ENCODE measurements at regions not wholly inside any gene's neighbourhood (a gene's known extent, or its start where the extent isn't known, plus 50 kb on each side); places are given as distances from the start of the nearest gene placed in this dataset.

GRCh38 chr11:109507331-109507730 is 85.3 kb downstream of the C11orf87 start:
- intact Hi-C loops (cut with micrococcal nuclease; ENCODE audit: unreplicated experiment) (no loop called here), in situ Hi-C loops (cut with HindIII; ENCODE audit: low pct_unique_long_range_greater_than_20kb, low sequenced_read_pairs) (no loop called here)
- DNase-seq (ENCODE audit: low read depth, low spot score) (no peak), ATAC-seq (no peak)
- ChIA-PET CTCF (no interaction called here), POLR2A (no interaction called here)
- Histone ChIP-seq H3K27me3 (ENCODE audit: control insufficient read depth, insufficient read depth, low read length) (no peaks in the 10 kb centered on the region), H3K36me3 (ENCODE audit: control insufficient read depth, insufficient read depth, low read length) (no peaks in the 10 kb centered on the region), H3K4me3 (ENCODE audit: low read depth in 2 of 2, low read length in 2 of 2) (no peak overlapping the region), H3K4me1 (ENCODE audit: control insufficient read depth, insufficient read depth, low read length) (no peaks in the 10 kb centered on the region), H3K9me3 (ENCODE audit: control insufficient read depth, insufficient read depth, low read depth, low read length) (no peaks in the 10 kb centered on the region), H3K27ac (ENCODE audit: low read length) (no peak overlapping the region)
- BruUV-seq (replicated peaks): no TSS peak
- TF ChIP-seq POLR2AphosphoS5 (IDR thresholded peaks at IDR 0.05; ENCODE audit: low read depth, low read length) (no peak), SIN3A (IDR thresholded peaks at IDR 0.05; ENCODE audit: borderline replicate concordance, insufficient read depth, low read depth, low read length) (no peak), TCF7L2 (IDR thresholded peaks at IDR 0.05; ENCODE audit: low read depth, low read length) (no peak)
- TF ChIP-seq, protein P1, sequence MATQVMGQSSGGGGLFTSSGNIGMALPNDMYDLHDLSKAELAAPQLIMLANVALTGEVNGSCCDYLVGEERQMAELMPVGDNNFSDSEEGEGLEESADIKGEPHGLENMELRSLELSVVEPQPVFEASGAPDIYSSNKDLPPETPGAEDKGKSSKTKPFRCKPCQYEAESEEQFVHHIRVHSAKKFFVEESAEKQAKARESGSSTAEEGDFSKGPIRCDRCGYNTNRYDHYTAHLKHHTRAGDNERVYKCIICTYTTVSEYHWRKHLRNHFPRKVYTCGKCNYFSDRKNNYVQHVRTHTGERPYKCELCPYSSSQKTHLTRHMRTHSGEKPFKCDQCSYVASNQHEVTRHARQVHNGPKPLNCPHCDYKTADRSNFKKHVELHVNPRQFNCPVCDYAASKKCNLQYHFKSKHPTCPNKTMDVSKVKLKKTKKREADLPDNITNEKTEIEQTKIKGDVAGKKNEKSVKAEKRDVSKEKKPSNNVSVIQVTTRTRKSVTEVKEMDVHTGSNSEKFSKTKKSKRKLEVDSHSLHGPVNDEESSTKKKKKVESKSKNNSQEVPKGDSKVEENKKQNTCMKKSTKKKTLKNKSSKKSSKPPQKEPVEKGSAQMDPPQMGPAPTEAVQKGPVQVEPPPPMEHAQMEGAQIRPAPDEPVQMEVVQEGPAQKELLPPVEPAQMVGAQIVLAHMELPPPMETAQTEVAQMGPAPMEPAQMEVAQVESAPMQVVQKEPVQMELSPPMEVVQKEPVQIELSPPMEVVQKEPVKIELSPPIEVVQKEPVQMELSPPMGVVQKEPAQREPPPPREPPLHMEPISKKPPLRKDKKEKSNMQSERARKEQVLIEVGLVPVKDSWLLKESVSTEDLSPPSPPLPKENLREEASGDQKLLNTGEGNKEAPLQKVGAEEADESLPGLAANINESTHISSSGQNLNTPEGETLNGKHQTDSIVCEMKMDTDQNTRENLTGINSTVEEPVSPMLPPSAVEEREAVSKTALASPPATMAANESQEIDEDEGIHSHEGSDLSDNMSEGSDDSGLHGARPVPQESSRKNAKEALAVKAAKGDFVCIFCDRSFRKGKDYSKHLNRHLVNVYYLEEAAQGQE (IDR thresholded peaks at IDR 0.05; ENCODE audit: insufficient read depth in 1 of 2, low read depth in 2 of 2, low read length in 1 of 2): no peak
- TF ChIP-seq, protein P2, sequence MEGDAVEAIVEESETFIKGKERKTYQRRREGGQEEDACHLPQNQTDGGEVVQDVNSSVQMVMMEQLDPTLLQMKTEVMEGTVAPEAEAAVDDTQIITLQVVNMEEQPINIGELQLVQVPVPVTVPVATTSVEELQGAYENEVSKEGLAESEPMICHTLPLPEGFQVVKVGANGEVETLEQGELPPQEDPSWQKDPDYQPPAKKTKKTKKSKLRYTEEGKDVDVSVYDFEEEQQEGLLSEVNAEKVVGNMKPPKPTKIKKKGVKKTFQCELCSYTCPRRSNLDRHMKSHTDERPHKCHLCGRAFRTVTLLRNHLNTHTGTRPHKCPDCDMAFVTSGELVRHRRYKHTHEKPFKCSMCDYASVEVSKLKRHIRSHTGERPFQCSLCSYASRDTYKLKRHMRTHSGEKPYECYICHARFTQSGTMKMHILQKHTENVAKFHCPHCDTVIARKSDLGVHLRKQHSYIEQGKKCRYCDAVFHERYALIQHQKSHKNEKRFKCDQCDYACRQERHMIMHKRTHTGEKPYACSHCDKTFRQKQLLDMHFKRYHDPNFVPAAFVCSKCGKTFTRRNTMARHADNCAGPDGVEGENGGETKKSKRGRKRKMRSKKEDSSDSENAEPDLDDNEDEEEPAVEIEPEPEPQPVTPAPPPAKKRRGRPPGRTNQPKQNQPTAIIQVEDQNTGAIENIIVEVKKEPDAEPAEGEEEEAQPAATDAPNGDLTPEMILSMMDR (IDR thresholded peaks at IDR 0.05): no peak

GRCh38 chr11:109507836-109508561 is 86.0 kb downstream of the C11orf87 start:
- no peak for TF ChIP-seq POLR2AphosphoS5 (IDR thresholded peaks at IDR 0.05; ENCODE audit: low read depth, low read length)
- no peak for TF ChIP-seq SIN3A (IDR thresholded peaks at IDR 0.05; ENCODE audit: borderline replicate concordance, insufficient read depth, low read depth, low read length)
- TF ChIP-seq, protein P2 (IDR thresholded peaks at IDR 0.05): no peak
- TF ChIP-seq, protein P1 (IDR thresholded peaks at IDR 0.05; ENCODE audit: insufficient read depth in 1 of 2, low read depth in 2 of 2, low read length in 1 of 2): no peak
- TF ChIP-seq TCF7L2 (IDR thresholded peaks at IDR 0.05; ENCODE audit: low read depth, low read length): no peak
- in situ Hi-C loops (cut with HindIII; ENCODE audit: low pct_unique_long_range_greater_than_20kb, low sequenced_read_pairs): no loop called here
- H3K27ac ChIP-seq (ENCODE audit: low read length): no peak overlapping the region
- no peaks in the 10 kb centered on the region for H3K4me1 ChIP-seq (ENCODE audit: control insufficient read depth, insufficient read depth, low read length)
- no peaks in the 10 kb centered on the region for H3K9me3 ChIP-seq (ENCODE audit: control insufficient read depth, insufficient read depth, low read depth, low read length)
- intact Hi-C loops (cut with micrococcal nuclease; ENCODE audit: unreplicated experiment): no loop called here
- BruUV-seq (replicated peaks): no TSS peak
- ChIA-PET POLR2A (no interaction called here), CTCF (no interaction called here)
- DNase-seq (ENCODE audit: low read depth, low spot score) (no peak), ATAC-seq (no peak)
- no peaks in the 10 kb centered on the region for H3K36me3 ChIP-seq (ENCODE audit: control insufficient read depth, insufficient read depth, low read length)
- no peak overlapping the region for H3K4me3 ChIP-seq (ENCODE audit: low read depth in 2 of 2, low read length in 2 of 2)
- no peaks in the 10 kb centered on the region for H3K27me3 ChIP-seq (ENCODE audit: control insufficient read depth, insufficient read depth, low read length)

Measured in Panc1 (cell line).